Osteocyte (in vitro differentiated cells): ENCODE measurements at regions not wholly inside any gene's neighbourhood (a gene's known extent, or its start where the extent isn't known, plus 50 kb on each side); places are given as distances from the start of the nearest gene placed in this dataset.

Experiments used
- DNase-seq: peaks from one replicate; pipeline ENCODE4 v3.0.0; 2021; ENCODE audit warnings: mixed read lengths; ENCODE audit not compliant: unreplicated experiment; ENCODE audit errors: extremely low spot score
- H3K27ac Mint-ChIP-seq: one replicate; pipeline ENCODE4 v1.8.0; 2021; ENCODE audit warnings: mild to moderate bottlenecking, mixed read lengths; ENCODE audit not compliant: unreplicated experiment
- H3K27me3 Mint-ChIP-seq: one replicate; pipeline ENCODE4 v1.8.0; 2021; ENCODE audit warnings: mixed read lengths; ENCODE audit not compliant: unreplicated experiment
- H3K36me3 Mint-ChIP-seq: one replicate; pipeline ENCODE4 v1.8.0; 2021; ENCODE audit warnings: mixed read lengths; ENCODE audit not compliant: unreplicated experiment
- H3K4me1 Mint-ChIP-seq: one replicate; pipeline ENCODE4 v1.8.0; 2021; ENCODE audit warnings: mixed read lengths; ENCODE audit not compliant: unreplicated experiment
- H3K4me3 Mint-ChIP-seq: one replicate; pipeline ENCODE4 v1.8.0; 2021; ENCODE audit warnings: mild to moderate bottlenecking, moderate library complexity, mixed read lengths; ENCODE audit not compliant: unreplicated experiment
- H3K9me3 Mint-ChIP-seq: one replicate; pipeline ENCODE4 v1.8.0; 2021; ENCODE audit warnings: mixed read lengths; ENCODE audit not compliant: unreplicated experiment
- CTCF ChIP-seq: fragments of 200-600 bp; sonication (generic); IDR thresholded peaks from 2 replicates; pipeline ENCODE4 v1.5.0; 2021; ENCODE audit warnings: antibody characterized with exemption, mild to moderate bottlenecking, moderate library complexity

- H3K9me3 Mint-ChIP-seq = peaks cover 38% of the 10 kb centered on the region
- no peak overlapping the region for H3K4me3 Mint-ChIP-seq
- H3K36me3 Mint-ChIP-seq = no peaks in the 10 kb centered on the region
- no peak for TF ChIP-seq CTCF
- DNase-seq = no peak
- H3K27me3 Mint-ChIP-seq = no peaks in the 10 kb centered on the region
- no peaks in the 10 kb centered on the region for H3K4me1 Mint-ChIP-seq
- no peak overlapping the region for H3K27ac Mint-ChIP-seq
Measured at GRCh38 chr10:105761576-105762260, 1120.6 kb downstream of the SORCS3 start.

GRCh38 chr10:105759669-105760068, 1118.6 kb downstream of the SORCS3 start:
- Mint-ChIP-seq H3K9me3 (peaks cover 40% of the 10 kb centered on the region), H3K4me1 (no peaks in the 10 kb centered on the region)
- no peak for DNase-seq

GRCh38 chr10:105758209-105758998, 1117.3 kb downstream of the SORCS3 start:
- H3K4me3 Mint-ChIP-seq = no peak overlapping the region
- H3K27me3 Mint-ChIP-seq = no peaks in the 10 kb centered on the region
- no peaks in the 10 kb centered on the region for H3K36me3 Mint-ChIP-seq
- no peaks in the 10 kb centered on the region for H3K4me1 Mint-ChIP-seq
- no peak for TF ChIP-seq CTCF
- no peak overlapping the region for H3K27ac Mint-ChIP-seq
- no peak for DNase-seq
- peaks cover 33% of the 10 kb centered on the region for H3K9me3 Mint-ChIP-seq

More at GRCh38 chr10:105759669-105760068, 1118.6 kb downstream of the SORCS3 start:
- H3K27ac Mint-ChIP-seq = no peak overlapping the region
- no peaks in the 10 kb centered on the region for H3K36me3 Mint-ChIP-seq
- TF ChIP-seq CTCF = no peak
- no peaks in the 10 kb centered on the region for H3K27me3 Mint-ChIP-seq
- H3K4me3 Mint-ChIP-seq = no peak overlapping the region

GRCh38 chr10:105757302-105757701, 1116.2 kb downstream of the SORCS3 start:
- Mint-ChIP-seq H3K36me3 (no peaks in the 10 kb centered on the region), H3K27ac (no peak overlapping the region), H3K4me3 (no peak overlapping the region), H3K9me3 (peaks cover 32% of the 10 kb centered on the region), H3K4me1 (no peaks in the 10 kb centered on the region), H3K27me3 (no peaks in the 10 kb centered on the region)
- TF ChIP-seq CTCF = no peak
- DNase-seq = no peak

GRCh38 chr10:105756386-105756785, 1115.3 kb downstream of the SORCS3 start:
- Mint-ChIP-seq H3K4me1 (no peaks in the 10 kb centered on the region), H3K9me3 (peaks cover 31% of the 10 kb centered on the region), H3K4me3 (no peak overlapping the region)

More at GRCh38 chr10:105756386-105756785, 1115.3 kb downstream of the SORCS3 start:
- DNase-seq = no peak
- no peak for TF ChIP-seq CTCF
- Mint-ChIP-seq H3K27me3 (no peaks in the 10 kb centered on the region), H3K36me3 (no peaks in the 10 kb centered on the region), H3K27ac (no peak overlapping the region)
